ENCODE measurements at regions not wholly inside any gene's neighbourhood (a gene's known extent, or its start where the extent isn't known, plus 50 kb on each side); places are given as distances from the start of the nearest gene placed in this dataset.

GRCh38 chr17:79520167-79521165 is 90.4 kb downstream of the RBFOX3 start:
- TF ChIP-seq CTCF (IDR thresholded peaks at IDR 0.05 in 8 of 11, conservative IDR thresholded peaks at IDR 0.05 in 3 of 11), result no peak
- TF ChIP-seq POLR2AphosphoS5 (IDR thresholded peaks at IDR 0.05), result no peak
- no peak for TF ChIP-seq POLR2A (IDR thresholded peaks at IDR 0.05)
